Panc1 (cell line): ENCODE measurements at regions not wholly inside any gene's neighbourhood (a gene's known extent, or its start where the extent isn't known, plus 50 kb on each side); places are given as distances from the start of the nearest gene placed in this dataset.
"Not testable (repeated sequence)": the region's sequence is repeated elsewhere in the genome, so short reads cannot be mapped to it uniquely, and the experiment has no call there.

Experiments used
- ATAC-seq: fragments of 200-7000 bp; cut with Tn5 transposase; 2 replicates; pipeline ENCODE4 v1.9.1; 2020; ENCODE audit warnings: mild to moderate bottlenecking, moderate library complexity
- BruUV-seq: library from RNA; stranded (reverse); fragments of 400-500 nt; replicated peaks from 2 replicates; lab custom pipeline; 2021; lab: Mats Ljungman, UMichigan
- CTCF ChIA-PET: fragments of 300-600 bp; sonication (Branson Sonifier 250); formaldehyde crosslinking; loops from one replicate; lab custom pipeline; 2022; ENCODE audit warnings: antibody characterized with exemption; lab: Charles Lee
- POLR2A ChIA-PET: fragments of 300-600 bp; sonication (Branson Sonifier 250); formaldehyde crosslinking; loops from one replicate; lab custom pipeline; 2022; ENCODE audit warnings: antibody characterized with exemption; lab: Charles Lee
- DNase-seq: peaks from one replicate; pipeline ENCODE4 v3.0.0-alpha.2; 2010; ENCODE audit warnings: low read depth, low spot score
- H3K27ac ChIP-seq: 2 replicates; pipeline ENCODE4 v1.5.1; 2011; ENCODE audit warnings: mild to moderate bottlenecking, low read length, inconsistent platforms
- H3K27me3 ChIP-seq: fragments of 200-500 bp; sonication (Bioruptor generic); 2 replicates; pipeline ENCODE4 v1.6.0; 2014; ENCODE audit warnings: low read length, inconsistent platforms; ENCODE audit not compliant: control insufficient read depth, insufficient read depth
- H3K36me3 ChIP-seq: fragments of 200-500 bp; sonication (Bioruptor generic); 2 replicates; pipeline ENCODE4 v1.5.1; 2014; ENCODE audit warnings: inconsistent platforms, mild to moderate bottlenecking, low read length, moderate library complexity; ENCODE audit not compliant: control insufficient read depth, insufficient read depth
- H3K4me1 ChIP-seq: 2 replicates; pipeline ENCODE4 v1.5.1; 2011; ENCODE audit warnings: inconsistent platforms, mild to moderate bottlenecking, low read length, moderate library complexity; ENCODE audit not compliant: control insufficient read depth, insufficient read depth
- H3K4me3 ChIP-seq, 2 experiments: 2 replicates each; pipeline ENCODE4 v1.5.1; 2011 to 2012; ENCODE audit warnings: low read depth in 2 of 2, low read length in 2 of 2, mild to moderate bottlenecking in 2 of 2, inconsistent platforms in 1 of 2, moderate library complexity in 1 of 2
- H3K9me3 ChIP-seq: fragments of 200-500 bp; sonication (Bioruptor generic); 2 replicates; pipeline ENCODE4 v1.5.1; 2014; ENCODE audit warnings: low read depth, mild to moderate bottlenecking, inconsistent platforms, low read length, moderate library complexity; ENCODE audit not compliant: control insufficient read depth, insufficient read depth
- CTCF ChIP-seq: fragments of 450-650 bp; IDR thresholded peaks from 2 replicates; pipeline ENCODE4 v1.5.1; 2017; ENCODE audit warnings: mild to moderate bottlenecking
- POLR2AphosphoS5 ChIP-seq: IDR thresholded peaks from 2 replicates; pipeline ENCODE4 v1.6.1; 2012; ENCODE audit warnings: mild to moderate bottlenecking, low read depth, low read length, moderate library complexity
- REST ChIP-seq, 2 experiments: IDR thresholded peaks; 2 replicates each; pipeline ENCODE4 v1.6.1; 2011 to 2012; ENCODE audit warnings: low read depth in 2 of 2, control low read depth in 1 of 2, low read length in 1 of 2, mild to moderate bottlenecking in 1 of 2, moderate library complexity in 1 of 2; ENCODE audit not compliant: insufficient read depth in 1 of 2
- SIN3A ChIP-seq: IDR thresholded peaks from 2 replicates; pipeline ENCODE4 v1.6.1; 2012; ENCODE audit warnings: low read depth, mild to moderate bottlenecking, low read length, moderate library complexity, borderline replicate concordance; ENCODE audit not compliant: insufficient read depth
- TCF7L2 ChIP-seq: IDR thresholded peaks from 2 replicates; pipeline ENCODE4 v1.6.1; 2011; ENCODE audit warnings: mild to moderate bottlenecking, low read depth, low read length, inconsistent platforms
- in situ Hi-C: cut with HindIII; loops from 2 replicates; pipeline ENCODE4 v1.10.0; 2016; ENCODE audit warnings: low sequenced_read_pairs, low pct_unique_long_range_greater_than_20kb
- intact Hi-C: fragments of 100-400 bp; cut with micrococcal nuclease; formaldehyde crosslinking; loops from one replicate; pipeline ENCODE4 v1.10.0; 2022; ENCODE audit not compliant: unreplicated experiment

GRCh38 chr12:23140710-23141109, 515.7 kb downstream of the ETNK1 start:
- Histone ChIP-seq H3K27ac (no peak overlapping the region), H3K36me3 (no peaks in the 10 kb centered on the region), H3K4me3 (no peak overlapping the region), H3K4me1 (no peaks in the 10 kb centered on the region), H3K27me3 (no peaks in the 10 kb centered on the region), H3K9me3 (no peaks in the 10 kb centered on the region)
- ATAC-seq = no peak
- intact Hi-C loops (no loop called here), in situ Hi-C loops (no loop called here)
- BruUV-seq = no TSS peak
- TF ChIP-seq POLR2AphosphoS5 (no peak), TCF7L2 (no peak), SIN3A (no peak), REST (IDR thresholded peaks at IDR 0.05; ENCODE audit: insufficient read depth in 1 of 2, low read depth in 2 of 2, low read length in 1 of 2) (no peak), CTCF (no peak)
- no peak for DNase-seq
- CTCF ChIA-PET = no interaction called here
- POLR2A ChIA-PET = no interaction called here

- no peak overlapping the region for H3K27ac ChIP-seq
- no peak overlapping the region for H3K4me3 ChIP-seq
- CTCF ChIA-PET = no interaction called here
- no TSS peak for BruUV-seq
- ATAC-seq (no peak), DNase-seq (no peak)
- H3K4me1 ChIP-seq = no peaks in the 10 kb centered on the region
- in situ Hi-C loops (no loop called here), intact Hi-C loops (no loop called here)
- POLR2A ChIA-PET = no interaction called here
- H3K36me3 ChIP-seq = no peaks in the 10 kb centered on the region
- H3K27me3 ChIP-seq = no peaks in the 10 kb centered on the region
- no peaks in the 10 kb centered on the region for H3K9me3 ChIP-seq
- TF ChIP-seq CTCF (no peak), SIN3A (no peak), POLR2AphosphoS5 (no peak), TCF7L2 (no peak), REST (IDR thresholded peaks at IDR 0.05; ENCODE audit: insufficient read depth in 1 of 2, low read depth in 2 of 2, low read length in 1 of 2) (no peak)
Measured at GRCh38 chr12:23141335-23141734, 516.4 kb downstream of the ETNK1 start.

GRCh38 chr12:23146070-23146469, 521.1 kb downstream of the ETNK1 start:
- H3K27me3 ChIP-seq, CTCF ChIA-PET, H3K36me3 ChIP-seq, ATAC-seq, intact Hi-C loops, H3K4me1 ChIP-seq, H3K4me3 ChIP-seq, BruUV-seq, POLR2A ChIA-PET, H3K27ac ChIP-seq, in situ Hi-C loops, DNase-seq, H3K9me3 ChIP-seq: not testable (repeated sequence)
